GM19463 (cell line): ENCODE measurements at regions not wholly inside any gene's neighbourhood (a gene's known extent, or its start where the extent isn't known, plus 50 kb on each side); places are given as distances from the start of the nearest gene placed in this dataset.
A peak's percentile ranks its signal among the peaks of the same experiment; 100 is the strongest.
"Not testable (repeated sequence)": the region's sequence is repeated elsewhere in the genome, so short reads cannot be mapped to it uniquely, and the experiment has no call there.

Experiments used
- ATAC-seq: cut with Tn5 transposase; IDR thresholded peaks from one replicate; pipeline ENCODE4 v1.9.1; 2021; ENCODE audit warnings: mild to moderate bottlenecking, moderate library complexity; ENCODE audit not compliant: unreplicated experiment

DNA sequence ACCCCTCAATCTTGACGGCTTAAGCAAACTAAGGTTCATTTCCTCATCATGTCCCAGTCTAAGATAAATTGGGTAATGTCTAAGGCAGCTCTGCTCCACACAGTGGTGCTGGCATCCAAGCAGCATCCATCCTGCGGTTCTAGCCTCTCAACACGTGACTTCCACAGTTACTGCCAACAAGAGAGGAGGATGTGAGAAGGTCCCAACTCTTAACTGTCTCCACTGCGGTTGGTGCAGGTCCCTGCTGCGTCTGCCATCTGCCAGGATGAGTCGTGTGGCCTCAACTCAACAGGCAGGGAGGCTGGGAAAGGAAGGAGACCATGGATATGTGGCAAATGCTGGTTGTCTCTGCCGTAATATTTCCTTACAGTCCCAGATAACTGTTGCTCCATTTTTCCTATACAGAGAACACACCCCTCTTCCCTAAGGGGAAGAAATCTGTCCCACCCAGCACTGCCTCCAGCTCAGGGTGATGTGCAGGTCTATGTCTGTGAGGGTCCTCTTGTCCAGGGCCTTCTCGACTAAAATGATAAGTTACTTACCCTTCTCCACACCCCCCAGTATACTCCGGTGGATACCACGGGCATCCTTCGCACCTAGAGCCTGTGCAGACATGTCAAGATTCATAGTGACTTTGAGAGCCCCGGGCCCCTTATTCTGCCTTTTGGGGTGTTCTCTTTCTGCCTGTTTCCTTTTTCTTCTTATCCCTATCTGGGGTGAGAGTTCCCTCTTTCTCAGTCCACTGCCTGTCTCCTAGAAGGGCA lies 64.7 kb downstream of the KCNJ18 start:
- no peak for ATAC-seq

DNA sequence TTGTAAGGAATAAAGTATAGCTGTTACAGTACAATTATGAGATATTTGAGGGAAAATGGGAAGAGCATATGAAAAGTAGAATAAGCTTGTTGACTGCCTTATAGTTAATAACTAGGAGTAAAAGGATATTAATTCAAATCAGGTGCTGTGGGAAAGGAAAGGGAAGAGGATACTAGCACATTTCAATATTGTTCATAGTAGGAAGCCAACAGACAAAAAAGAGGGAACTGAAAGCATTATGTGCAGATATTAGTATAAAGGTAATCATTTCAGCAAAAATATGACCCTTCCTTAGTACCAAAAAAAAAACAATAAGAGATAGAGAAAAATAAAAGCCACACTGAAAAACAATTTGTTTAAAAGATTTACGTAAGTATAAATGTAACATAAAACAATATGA lies 67.3 kb downstream of the KCNJ18 start:
- not testable (repeated sequence) for ATAC-seq

DNA sequence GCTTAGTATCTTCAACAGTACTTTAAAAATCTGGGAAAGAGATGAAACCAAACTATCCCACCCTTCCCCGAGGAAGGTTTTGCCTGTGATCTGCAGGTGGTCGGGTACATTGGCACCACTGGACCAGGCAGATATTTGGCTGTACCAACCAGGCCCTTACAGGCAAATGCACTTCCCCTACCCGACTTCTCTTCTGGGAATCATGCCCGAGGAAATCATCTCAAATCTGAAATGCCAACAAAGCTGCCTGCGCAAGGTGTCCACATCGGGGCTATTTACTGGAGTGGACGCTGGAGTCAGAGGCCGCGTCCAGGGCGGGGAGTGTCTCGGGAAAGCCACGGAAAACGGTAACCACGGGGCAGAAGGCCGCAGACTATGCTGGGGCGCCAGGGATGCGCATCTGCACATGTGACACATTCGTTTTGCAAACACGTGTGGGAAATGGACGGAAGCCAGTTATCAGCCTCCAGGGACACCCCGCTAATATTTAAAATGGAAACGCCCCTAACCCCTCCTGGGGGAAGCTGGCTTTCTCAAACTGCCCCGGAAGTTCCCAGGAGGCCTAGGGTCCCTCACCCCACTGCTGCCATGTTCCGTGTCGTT lies 71.5 kb downstream of the KCNJ18 start:
- ATAC-seq = not testable (repeated sequence)

DNA sequence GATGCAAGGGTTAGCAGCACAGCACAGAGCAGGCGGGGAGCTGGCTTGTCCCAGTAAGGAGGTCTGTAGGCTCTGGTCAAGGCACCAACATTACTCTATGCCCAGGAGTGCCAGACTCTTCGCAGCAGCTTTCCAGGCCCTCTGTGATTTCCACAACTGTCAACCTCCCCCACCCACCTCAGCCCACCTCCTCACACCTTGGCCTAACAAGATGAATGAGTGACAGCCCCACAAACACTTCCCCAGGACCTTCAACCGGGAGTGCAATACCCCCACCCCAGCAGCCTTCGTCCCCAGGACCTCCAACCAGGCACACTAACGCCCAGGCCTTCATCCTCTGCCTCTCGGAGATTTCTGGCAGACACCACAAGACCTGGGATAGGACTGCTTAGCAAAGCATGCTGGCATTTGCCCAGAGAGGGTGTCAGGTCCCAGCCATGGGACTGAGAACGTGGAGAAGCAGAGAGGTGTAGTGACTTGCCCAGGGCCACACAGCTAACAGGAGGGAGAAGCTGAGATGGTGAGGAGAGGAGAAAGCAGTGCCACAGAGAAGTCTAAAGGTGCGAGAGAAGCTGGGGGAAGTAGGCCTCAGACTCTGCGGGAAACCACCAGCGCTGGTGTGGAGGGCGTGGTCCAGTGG lies 73.4 kb downstream of the KCNJ18 start:
- not testable (repeated sequence) for ATAC-seq

DNA sequence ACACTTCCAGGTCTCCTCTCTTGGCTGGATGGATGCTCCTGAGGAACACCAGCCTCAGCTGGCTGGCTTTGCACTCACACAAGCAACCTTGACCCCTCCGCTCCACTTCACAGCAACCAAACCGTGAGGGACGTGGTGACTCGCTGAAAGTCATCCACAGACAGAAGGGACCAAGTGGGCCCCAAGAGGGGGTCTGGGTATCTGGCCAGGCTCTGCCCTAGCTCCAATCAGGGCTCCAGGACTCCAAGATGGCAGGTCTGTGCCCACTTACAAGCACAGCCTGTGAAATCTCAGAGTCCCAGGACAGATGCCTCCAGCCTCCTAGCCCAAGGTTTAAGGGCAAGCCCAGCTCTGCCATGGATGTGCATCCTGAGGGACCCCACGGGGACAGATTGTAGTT lies 74.2 kb downstream of the KCNJ18 start:
- not testable (repeated sequence) for ATAC-seq

DNA sequence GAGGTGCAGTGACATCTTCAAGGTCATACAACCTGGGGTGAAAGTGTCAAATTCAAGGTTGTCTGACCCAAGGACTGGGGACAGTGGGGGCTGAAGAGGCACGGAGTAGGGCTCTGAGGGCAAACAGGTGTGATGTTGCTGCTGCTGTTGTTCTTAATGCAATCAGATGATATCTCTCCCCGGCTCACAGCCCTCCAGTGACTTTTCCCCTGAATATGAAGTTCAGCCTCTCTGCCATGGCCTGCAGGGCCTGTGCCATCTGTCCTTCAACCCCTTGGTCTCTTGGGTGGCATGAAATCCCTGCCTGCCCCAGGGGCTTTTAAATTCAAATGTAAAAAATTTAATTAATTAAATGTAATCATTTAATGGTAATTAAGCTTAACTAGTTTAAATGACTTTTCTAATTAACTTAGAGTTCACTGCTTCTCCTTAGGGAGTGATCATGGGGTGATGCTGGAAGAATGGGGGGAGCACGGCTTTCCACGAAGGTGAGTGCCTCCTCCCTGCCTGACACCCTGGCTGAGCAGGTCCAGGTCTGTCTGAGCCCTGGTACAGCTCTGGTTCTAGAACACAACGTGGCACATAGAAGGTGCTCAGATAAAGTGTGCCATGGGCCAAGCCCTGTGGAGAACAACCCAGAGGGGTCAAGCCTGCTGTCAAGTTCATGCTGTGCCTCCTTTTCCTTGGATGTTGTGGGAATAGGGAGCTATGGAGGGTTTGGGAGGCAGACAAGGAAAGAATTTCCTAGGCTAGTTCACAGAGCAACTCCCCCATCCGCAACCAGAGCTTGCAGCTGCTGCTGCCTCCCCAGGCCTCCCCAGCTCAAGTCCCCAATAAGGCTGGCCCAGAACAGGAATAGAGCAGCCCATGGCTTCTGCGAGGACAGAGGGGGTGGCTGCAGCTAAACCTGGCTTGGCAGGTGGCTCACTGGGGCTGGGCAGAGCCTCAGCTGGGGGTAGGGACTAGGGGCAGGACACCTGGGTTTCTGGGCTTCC lies 75.1 kb downstream of the KCNJ18 start:
- not testable (repeated sequence) for ATAC-seq

DNA sequence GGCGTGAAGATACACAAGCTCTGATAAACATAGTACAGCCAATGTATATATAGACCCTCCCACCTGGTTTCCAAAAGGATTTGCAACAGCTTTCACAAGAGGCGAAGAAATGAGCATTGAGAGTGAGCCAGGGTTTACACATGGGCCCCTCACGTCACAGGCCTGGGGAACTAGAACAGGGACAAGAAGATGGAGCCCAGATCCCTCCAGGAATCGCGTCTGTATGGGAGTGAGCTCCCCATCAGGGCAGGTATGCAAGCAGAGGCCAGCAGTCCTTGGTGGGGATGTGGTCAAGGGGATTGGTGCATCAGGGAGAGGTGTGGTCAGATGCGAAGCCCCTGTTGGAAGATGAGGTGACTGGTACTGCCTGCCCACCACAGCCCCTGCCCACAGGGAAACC lies 75.9 kb downstream of the KCNJ18 start:
- not testable (repeated sequence) for ATAC-seq

DNA sequence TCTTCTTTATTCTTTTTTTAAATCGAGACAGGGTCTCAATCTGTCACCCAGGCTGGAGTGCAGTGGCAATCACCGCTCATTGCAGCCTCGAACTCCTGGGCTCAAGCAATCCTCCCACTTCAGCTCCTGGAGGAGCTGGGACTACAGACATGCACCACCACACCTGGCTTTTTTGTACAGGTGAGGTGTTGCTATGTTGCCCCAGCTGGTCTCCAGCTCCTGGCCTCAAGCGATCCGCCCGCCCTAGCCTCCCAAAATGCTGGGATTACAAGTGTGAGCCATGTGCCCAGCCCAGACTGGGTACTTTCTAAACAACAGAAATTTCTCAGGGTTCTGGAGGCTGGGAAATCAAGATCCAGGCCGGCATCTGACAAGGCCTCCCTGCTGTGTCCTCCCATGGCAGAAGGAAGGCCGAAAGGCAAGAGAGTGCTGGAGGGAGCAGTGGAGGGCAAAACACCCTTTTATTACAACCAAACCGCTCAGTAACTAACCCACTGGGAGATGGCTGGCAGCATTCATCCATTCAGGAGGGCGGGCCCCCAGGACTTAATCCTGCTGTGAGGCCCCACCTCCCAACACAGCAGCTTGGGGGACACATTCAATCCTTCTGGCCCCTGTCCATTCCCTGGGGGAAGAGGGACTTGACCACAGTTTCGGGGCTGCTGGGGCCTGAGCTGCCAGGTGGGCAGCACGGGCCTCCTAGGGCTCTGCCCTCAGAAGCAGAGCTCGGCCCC lies 76.6 kb downstream of the KCNJ18 start:
- not testable (repeated sequence) for ATAC-seq

DNA sequence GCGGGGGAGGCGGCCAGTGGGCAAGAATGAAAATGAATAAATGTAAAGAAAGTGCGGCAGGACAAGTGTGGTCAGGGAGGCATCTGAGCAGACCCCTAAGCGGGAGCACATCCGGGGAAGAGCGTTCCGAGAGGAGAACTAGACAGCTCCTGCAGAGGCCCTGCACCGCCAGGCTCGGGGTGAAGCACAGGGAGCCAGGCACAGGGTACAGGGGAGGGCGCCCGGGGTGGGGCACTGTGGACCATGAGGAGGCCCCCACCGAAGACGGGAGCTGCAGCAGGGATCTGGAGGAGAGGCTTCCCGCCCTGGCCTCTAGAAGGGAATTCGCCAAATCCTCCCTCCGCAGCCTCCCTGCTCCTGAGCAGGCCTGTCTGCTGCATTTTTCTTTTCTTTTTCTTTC lies 77.5 kb downstream of the KCNJ18 start:
- ATAC-seq = not testable (repeated sequence)

DNA sequence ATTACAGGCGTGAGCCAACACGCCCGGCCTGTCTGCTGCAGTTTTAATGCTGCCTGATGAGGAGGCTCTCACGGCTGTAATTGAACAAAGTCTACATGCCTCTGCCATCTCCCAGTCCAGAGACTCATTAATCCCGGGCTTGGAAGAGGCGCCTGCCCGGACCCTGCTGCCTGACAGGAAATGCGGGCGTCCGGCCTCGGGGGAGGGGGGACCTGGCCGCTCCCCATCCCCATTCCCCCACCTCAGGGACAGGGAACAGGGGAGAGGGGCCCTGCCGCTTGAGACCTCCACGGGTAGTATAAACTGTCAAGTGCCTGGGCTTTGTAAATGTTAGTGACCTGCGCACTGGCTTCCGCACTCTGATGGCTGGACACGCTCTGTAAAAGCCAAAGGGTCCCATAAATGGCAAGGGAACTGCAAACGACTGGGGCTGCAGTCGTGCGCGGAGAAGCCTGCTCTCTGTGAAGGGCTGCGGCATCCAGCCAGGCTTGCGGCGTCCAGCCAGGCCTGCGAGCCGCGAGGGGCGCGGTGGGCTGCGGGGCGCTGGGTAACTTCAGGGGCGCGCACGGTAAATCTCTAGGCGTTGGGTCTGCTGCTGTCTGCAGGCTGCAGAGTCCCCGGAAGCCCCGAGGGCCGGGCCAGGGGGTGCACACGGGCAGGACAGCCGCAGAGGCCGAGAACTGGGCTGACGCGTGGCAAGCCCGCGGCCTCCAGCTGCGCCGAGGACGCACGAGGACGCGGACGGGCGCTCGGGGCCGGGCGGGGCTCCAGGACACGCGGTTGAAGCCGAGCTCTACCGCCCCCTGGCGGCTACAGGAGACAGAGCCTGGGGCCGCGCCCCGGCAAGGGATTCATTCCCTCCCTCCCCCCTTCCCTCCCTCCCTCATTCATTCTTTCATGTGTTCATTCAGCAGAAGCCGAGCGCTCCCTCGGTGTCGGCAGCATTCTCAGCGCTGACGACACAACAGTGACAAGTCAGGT lies 78.4 kb downstream of the KCNJ18 start:
- peak; percentile 68 for ATAC-seq

DNA sequence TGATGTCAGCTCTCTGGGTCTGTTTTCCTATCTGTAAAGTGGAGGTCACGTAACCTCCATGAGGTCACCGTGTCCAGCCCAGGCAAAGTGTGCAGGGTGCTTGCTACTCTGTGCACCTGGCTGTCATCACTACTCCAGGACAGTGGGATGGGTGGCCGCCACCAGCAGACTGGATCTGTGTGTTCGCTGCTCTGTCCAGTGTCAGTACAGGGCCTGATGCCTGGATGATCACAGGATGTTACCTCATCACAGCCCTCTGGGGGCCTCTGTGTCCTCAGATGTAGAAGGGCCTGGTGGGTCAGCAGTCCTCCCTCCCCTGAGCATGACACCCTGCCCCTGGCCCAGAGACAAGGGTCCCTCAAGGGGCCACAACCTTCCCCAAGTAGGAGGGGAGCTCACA lies 80.0 kb downstream of the KCNJ18 start:
- no peak for ATAC-seq

DNA sequence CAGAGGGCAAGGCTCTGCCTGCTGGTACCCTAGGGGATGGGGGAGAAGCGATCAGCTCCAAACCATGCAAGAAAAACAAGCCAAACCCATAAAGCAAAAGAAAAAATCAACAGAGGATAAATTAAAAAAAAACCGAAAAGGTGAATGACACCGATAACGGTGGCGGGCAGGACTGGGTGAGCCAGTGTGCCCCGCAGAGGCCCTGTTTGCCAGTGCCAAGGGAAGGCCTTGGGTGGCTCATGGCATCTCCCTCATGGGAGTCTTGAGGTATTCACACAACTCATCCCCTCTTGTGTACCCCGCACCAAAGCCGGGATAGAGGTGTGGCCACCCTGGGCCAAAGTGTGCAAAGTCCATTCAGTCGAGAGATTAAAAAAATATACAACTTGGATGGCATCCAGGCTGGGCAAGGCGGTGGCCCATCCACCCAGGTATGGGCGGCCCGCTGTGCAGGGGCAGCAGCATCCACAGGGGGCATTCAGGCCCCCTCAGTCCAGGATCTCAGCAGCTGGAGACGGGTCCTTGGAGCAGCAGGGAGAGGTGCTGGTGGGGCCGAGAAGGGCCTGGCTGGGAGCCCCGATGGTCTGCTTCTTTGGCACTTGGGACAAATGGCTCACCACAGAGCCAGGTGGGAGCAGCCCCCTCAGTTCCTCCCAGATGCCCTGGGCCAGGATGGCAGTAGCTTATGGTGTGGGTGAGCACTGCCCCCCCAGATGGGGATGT lies 80.8 kb downstream of the KCNJ18 start:
- ATAC-seq = not testable (repeated sequence)

DNA sequence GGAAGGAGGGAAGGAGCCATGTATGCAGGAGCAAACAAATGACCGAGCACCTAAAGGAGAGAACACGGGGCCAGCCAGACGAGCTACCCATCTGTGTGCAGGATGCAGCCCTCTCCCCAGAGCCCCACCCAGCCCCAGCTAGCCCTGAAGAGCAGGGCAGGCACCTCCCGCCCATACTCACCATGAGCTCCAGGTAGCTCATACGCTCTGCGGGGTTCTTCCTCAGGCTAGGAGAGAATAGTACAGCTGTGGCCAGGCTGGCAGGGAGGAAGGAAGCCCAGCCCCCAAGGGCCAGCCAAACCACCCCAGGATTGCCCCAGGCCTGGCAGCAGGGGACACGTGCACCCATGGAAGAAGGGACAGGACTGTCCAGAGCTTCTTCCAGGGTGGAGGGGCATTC lies 81.9 kb downstream of the KCNJ18 start:
- no peak for ATAC-seq

DNA sequence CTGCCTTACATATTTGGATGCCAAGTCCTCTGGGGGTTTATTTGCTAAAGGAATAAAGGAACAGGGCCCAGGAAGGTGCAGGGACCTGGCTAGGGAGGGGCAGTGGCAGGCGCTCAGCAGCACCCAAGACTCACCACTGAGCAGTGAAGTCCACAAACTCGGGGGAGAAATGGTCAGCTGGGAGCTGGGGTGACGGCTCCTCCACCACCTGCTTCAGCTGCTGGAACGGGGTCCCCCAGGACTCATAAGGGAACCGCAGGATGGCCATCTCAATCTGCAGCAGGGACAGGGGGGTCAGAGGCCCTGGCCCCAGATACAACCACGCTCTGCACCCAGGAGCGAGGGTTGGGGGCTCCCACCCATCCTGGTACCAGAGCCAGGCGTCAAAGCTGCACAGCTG lies 83.2 kb downstream of the KCNJ18 start:
- ATAC-seq = not testable (repeated sequence)

DNA sequence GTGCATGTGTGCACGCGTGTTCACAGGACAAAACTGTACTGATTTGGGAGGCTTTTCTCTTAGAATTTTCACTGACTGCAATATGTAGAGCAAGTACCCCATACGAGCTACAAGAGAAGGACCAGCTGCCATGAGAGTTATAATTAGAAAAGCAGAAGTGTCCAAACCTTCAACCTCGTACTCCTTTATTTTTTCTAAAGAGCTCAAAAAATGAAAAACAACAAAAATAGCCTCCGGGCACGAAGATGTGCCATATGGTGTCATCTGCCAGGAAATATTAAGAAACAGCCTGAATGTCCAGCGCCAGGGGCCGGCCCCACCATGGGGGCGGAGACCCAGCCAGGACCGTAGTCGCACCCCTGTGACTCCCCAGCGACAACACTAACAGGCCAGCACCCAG lies 84.6 kb downstream of the KCNJ18 start:
- not testable (repeated sequence) for ATAC-seq

DNA sequence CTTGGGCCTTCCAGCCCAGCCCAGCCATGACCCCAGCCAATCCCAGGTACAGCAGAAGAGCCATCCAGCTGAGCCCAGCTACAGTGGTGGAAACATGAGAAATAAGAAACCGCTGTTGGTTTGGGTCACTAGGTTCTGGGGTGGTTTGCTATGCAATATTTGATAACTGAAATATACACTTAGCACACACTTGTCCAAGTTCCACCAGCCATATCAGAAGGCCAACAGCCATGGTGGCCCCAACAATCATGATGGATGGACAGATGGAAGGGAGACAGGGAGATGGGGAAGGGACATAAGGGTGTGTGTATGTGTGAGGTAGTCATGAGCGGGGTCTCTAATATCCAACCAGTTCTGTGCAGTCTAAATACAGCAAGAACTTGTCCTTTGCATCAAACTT lies 86.5 kb downstream of the KCNJ18 start:
- ATAC-seq = not testable (repeated sequence)

DNA sequence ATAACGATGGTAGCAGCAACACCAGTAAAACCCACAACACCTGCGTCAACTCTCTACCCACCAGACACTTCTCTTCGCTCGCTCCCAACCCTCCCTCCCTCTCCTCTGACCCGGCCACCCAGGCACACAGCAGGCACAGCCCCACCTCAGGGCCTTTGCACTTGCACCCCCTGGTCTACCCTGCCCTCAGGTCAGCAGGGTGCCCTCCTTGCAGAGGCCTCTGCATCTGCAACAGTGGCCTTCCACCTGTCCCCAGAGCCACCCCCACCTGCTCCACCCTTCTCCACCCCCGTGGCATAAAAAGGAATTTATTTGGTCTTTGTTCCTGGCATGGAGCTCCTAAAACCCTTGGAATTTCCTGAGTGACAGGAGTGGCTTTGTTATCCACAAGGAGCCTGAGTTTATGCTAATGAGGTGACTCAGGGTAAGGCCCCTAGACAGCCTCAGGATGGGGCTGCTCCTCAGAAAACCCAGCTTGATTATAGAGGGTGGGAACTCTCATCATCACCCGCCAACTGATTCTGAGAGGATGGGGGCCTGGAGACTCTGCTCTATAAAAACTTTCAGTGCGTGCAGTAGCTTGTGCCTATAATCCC lies 88.1 kb downstream of the KCNJ18 start:
- ATAC-seq = not testable (repeated sequence)
